ENCODE measurements at regions not wholly inside any gene's neighbourhood (a gene's known extent, or its start where the extent isn't known, plus 50 kb on each side); places are given as distances from the start of the nearest gene placed in this dataset.
"Not testable (repeated sequence)": the region's sequence is repeated elsewhere in the genome, so short reads cannot be mapped to it uniquely, and the experiment has no call there.

- no peak for DNase-seq (ENCODE audit: low spot score in 2 of 2)
- intact Hi-C loops (cut with DNase I; ENCODE audit: low total_unique reads) = no loop called here
- no peak overlapping the region for H3K4me3 ChIP-seq (ENCODE audit: low read depth, poor library complexity, severe bottlenecking)
- 38 to 43% methylated on average over 1 of the region's 1 CpG for WGBS, 2 donors
- TF ChIP-seq CTCF (IDR thresholded peaks at IDR 0.05) (no peak), POLR2A (IDR thresholded peaks at IDR 0.05) (no peak)
These were observed 1200.3 kb upstream of the LRRN3 start for GRCh38 chr7:109890622-109891021.

- TF ChIP-seq CTCF (IDR thresholded peaks at IDR 0.05) (no peak), POLR2A (IDR thresholded peaks at IDR 0.05) (no peak)
- 27 to 39% methylated on average over 2 of the region's 2 CpGs for WGBS, 2 donors
- intact Hi-C loops (cut with DNase I; ENCODE audit: low total_unique reads) = no loop called here
- no peak for DNase-seq (ENCODE audit: low spot score in 2 of 2)
- H3K4me3 ChIP-seq (ENCODE audit: low read depth, poor library complexity, severe bottlenecking) = no peak overlapping the region
These were observed 1197.7 kb upstream of the LRRN3 start for GRCh38 chr7:109893231-109893630.

GRCh38 chr7:109895536-109895935 lies 1195.4 kb upstream of the LRRN3 start:
- TF ChIP-seq POLR2A (IDR thresholded peaks at IDR 0.05) = no peak
- no peak for TF ChIP-seq CTCF (IDR thresholded peaks at IDR 0.05)
- DNase-seq (ENCODE audit: low spot score in 2 of 2) = no peak
- intact Hi-C loops (cut with DNase I; ENCODE audit: low total_unique reads) = no loop called here
- 74 to 82% methylated on average over 3 of the region's 3 CpGs for WGBS, 2 donors
- no peak overlapping the region for H3K4me3 ChIP-seq (ENCODE audit: low read depth, poor library complexity, severe bottlenecking)

- WGBS, 2 donors = 36 to 48% methylated on average over 1 of the region's 1 CpG
- no peak overlapping the region for H3K4me3 ChIP-seq (ENCODE audit: low read depth, poor library complexity, severe bottlenecking)
- intact Hi-C loops (cut with DNase I; ENCODE audit: low total_unique reads) = no loop called here
- TF ChIP-seq POLR2A (IDR thresholded peaks at IDR 0.05) (no peak), CTCF (IDR thresholded peaks at IDR 0.05) (no peak)
- no peak for DNase-seq (ENCODE audit: low spot score in 2 of 2)
These were observed 1189.0 kb upstream of the LRRN3 start for GRCh38 chr7:109901926-109902325.

- 89 to 90% methylated on average over 21 of the region's 21 CpGs for WGBS, 2 donors
- DNase-seq (ENCODE audit: low spot score in 2 of 2) = peak in 1 of 2 donors; percentile 63
- intact Hi-C loops (cut with DNase I; ENCODE audit: low total_unique reads); H3K4me3 ChIP-seq (ENCODE audit: low read depth, poor library complexity, severe bottlenecking): not testable (repeated sequence)
These were observed 1185.4 kb upstream of the LRRN3 start for GRCh38 chr7:109905368-109906065.

GRCh38 chr7:109915670-109916069 lies 1175.3 kb upstream of the LRRN3 start:
- H3K4me3 ChIP-seq (ENCODE audit: low read depth, poor library complexity, severe bottlenecking) = no peak overlapping the region
- TF ChIP-seq CTCF (IDR thresholded peaks at IDR 0.05) (no peak), POLR2A (IDR thresholded peaks at IDR 0.05) (no peak)
- 73 to 75% methylated on average over 3 of the region's 3 CpGs for WGBS, 2 donors
- intact Hi-C loops (cut with DNase I; ENCODE audit: low total_unique reads) = no loop called here
- no peak for DNase-seq (ENCODE audit: low spot score in 2 of 2)

Data from lower leg skin (tissue), 4 donors.